CD4-positive, alpha-beta T cell treated with Interleukin-4 for 4 hours (primary cell): ENCODE measurements at regions not wholly inside any gene's neighbourhood (a gene's known extent, or its start where the extent isn't known, plus 50 kb on each side); places are given as distances from the start of the nearest gene placed in this dataset.

Experiments
- DNase-seq: peaks from one replicate; pipeline ENCODE4 v3.0.0-alpha.2; 2020

DNA sequence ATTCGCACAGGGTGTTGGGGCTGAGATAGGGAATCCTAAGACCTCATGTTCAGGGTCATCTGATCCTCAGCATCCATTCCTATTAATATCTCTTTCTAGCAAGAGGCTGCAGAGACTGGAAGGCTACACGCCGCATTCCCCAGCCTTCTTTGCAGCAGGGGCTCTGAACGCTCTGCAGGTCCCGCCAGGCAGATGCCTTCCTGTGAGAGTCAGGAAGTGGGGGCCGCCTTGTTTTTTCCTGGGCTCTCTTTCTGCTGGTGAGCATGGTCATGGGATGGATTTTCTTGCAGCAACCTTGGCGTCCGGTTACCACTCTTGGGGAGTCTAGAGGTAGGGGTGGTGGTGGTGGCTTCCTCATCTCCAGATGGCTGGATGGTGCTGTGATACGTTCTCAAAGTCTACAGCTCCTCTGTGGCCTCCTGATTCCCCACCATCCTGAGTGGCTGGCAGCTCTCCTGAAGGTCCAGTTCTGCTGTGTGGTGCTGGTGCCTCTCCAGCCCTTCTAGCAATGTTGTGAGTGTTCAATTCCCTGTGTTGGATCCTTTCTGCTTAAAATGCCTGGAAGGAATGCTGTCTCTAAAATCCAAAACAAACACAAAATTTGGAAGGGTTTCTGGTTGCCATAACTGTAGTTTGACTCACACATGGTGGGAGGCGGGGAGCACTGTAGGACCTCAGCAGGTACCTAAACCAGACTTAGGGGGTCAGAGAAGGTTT is 111.9 kb downstream of the CEBPB start:
- DNase-seq, result no peak

- DNase-seq, result no peak
These were observed 113.2 kb downstream of the CEBPB start for GRCh38 chr20:50303573-50304500.

- DNase-seq, result no peak
These were observed 113.8 kb downstream of the CEBPB start for GRCh38 chr20:50304501-50304856.

DNA sequence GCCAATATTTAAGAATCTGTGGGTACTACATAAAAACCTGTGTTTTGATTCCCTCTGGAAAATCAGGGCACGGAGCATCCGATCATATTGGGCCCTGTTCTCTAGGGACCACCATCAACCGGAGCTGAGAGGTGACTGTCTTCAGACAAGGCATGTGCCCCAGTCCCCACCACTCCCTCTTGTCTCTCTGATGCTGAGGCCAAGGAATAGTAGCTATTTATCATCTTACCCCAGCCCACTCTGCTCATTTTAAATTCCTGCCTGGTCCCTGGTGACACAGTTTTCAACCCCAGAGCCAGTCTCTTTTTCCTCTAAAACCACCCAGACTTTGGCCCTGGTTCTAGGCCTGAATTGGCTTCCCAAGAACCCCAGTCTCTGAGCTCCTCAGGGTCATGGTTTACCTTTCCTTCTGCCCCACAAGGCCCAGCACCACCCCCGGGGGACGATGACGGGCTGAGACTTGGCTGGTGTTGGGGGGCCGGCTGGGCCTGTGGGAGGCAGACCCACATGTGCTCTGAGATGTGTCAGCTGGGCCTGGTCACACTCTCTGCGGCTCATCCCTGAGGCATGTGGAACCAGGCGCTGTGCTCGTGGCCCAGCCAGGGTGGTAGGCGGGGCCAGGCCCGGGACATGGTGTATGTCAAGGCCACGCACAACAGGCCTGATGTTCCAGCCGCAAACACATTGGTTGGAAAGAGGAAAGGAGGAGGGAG is 114.4 kb downstream of the CEBPB start:
- no peak for DNase-seq

DNA sequence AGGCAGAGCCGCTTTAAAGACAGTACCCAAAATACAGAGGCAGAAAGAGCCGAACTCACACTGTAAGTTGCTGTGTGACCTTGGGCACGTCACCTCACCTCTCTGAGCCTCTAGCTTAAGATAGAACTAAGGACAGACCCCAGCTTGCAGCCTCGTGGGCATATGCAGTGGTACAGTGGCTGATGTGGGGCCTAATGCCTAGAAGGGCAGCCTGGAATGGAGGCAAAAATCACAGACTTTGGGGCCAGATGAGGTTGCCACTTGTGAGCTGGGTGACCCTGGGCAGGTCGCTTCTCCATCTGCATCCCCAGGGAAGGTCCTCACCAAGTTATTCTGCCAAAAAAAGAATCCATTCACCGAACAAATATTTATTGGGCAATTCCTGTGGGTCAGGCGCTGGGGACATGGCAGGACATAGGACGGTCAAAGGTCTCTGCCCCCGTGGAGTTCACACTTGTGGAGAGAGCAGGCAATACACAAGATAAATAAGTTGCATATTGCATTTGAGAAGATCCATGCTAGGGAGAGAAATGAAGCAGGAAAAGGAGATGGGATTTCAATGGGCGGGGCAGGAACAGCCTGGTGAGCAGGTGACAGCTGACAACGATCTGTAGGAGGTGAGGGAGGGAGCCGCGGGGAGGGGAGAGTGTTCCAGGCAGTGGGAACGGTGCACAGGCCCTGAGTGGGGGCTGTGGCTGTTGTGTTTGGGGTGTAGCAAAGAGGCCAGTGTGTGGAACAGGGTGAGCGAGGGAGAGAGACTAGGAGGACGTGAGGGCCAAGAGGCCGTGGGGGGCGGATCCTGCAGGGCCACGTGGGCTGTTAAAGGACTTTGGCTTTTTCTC is 115.2 kb downstream of the CEBPB start:
- DNase-seq, result no peak

- no peak for DNase-seq
These were observed 116.1 kb downstream of the CEBPB start for GRCh38 chr20:50306478-50307423.

DNA sequence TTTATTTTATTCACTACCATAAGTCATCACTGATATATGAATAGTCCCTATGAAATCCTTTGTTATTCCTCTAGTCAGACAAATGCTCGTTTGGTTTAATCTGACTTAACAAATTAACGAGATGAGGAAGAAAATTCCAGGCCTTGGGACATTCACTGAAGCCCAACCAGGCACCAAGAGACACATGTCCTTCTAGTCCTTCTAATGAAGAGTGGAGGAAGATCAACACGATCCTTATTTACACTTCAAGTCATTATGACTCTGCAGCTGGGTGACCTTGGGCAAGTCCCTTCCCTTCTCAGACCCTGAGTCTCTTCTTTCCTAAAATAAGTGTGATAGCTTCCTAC is 117.5 kb downstream of the CEBPB start:
- DNase-seq, result no peak

DNA sequence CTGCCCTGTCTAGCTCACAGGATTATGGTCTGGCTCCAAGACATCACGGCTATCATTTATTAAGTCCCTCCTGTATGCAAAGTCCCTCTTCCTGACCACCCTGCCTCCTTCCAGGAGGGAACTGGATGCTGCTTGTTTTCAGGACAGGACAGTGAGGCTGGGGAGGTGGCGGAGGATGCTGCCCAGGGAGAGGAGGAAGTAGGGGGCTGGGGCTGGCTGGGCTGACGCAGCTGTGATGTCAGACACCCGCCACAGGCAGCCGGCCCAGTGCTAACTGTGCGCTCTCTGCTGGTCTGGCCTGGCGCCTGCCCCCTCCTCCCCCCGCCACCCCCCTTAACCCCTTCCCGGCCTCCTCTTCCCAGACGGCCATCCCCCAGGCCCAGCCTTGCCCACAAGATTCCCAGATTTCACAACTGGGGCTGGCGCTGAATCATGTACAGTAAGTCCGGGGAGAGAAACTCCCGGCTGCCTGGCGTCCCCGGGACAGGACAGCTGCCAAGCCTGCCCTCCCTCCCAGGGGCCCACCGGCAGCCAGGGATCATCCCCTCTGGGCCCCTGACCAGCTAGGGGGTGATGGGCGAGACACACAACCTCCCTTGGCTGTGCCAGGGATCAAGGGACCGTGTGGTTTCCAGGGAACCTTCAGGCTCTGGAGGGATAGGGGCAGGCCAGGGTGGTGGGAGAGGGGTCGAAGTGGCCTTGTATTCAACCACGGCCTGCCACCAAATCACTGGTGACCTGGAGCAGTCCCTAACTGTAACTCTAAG is 118.1 kb downstream of the CEBPB start:
- no peak for DNase-seq

DNA sequence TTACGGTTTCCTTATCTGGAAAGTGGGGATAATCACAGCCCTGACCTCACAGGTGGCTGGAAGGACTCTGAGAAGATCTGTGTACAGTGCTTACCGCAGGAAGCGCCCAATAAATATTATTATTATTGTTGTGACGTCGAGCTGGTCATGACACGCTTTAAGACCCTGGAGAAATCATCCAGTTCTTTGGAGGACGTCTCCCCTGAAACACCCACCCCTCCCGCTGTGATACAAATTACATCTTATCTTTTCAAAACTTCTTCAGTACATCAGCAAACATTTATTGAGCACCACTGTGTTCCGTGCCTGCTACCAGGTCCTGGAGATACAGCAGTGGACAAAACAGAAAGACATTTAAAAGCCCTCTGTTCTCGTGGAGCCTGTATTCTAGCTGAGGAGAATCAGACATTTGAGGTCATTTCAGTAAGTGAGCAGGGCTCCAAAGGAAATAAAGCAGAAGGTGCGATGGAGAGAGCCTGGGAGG is 118.7 kb downstream of the CEBPB start:
- no peak for DNase-seq

DNA sequence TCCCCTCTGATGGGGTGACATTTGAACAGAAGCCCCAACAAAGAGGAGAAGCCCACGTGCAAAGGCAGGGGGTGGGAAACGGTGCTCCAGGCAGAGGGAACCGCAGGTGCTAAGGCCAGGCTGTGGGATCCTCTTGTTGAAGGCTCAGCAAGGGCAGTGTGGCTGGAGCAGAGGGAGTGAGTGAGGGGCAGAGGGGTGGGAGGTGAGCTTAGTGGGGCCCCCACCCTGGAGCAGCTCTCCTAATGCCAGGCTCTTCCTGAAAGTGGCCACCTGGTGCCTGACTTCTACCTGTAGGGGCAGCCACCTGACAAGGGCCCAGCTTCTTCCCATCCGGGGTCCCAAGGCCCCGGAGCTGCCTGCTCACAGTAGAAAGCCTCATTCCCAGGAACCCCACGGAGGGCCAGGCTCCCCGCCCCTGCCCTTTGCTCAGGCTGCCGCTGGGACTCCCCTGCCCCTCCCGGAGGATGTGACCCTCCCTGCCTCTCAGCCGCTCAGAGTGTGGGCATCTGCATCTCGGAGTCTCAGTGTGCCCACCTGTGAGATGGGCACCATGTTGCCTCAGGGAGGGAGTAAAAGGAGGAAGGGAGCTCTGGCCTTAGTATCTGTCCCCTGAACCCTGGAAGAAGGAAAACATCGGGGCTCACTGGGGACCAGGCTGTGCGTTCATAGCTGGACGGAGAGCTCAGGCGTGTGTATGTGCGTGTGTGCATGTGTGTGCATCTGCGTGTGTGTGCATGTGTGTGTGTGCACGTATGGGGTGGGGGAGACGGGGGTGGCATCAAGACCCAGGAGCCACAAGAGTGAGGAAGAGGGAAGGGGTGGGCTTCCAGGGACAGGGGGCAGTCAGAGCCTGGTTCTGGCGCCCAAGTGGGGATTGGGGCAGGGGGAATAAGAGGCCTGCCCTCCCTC is 119.4 kb downstream of the CEBPB start:
- no peak for DNase-seq

GRCh38 chr20:50310673-50311051 is 120.0 kb downstream of the CEBPB start:
- no peak for DNase-seq

DNA sequence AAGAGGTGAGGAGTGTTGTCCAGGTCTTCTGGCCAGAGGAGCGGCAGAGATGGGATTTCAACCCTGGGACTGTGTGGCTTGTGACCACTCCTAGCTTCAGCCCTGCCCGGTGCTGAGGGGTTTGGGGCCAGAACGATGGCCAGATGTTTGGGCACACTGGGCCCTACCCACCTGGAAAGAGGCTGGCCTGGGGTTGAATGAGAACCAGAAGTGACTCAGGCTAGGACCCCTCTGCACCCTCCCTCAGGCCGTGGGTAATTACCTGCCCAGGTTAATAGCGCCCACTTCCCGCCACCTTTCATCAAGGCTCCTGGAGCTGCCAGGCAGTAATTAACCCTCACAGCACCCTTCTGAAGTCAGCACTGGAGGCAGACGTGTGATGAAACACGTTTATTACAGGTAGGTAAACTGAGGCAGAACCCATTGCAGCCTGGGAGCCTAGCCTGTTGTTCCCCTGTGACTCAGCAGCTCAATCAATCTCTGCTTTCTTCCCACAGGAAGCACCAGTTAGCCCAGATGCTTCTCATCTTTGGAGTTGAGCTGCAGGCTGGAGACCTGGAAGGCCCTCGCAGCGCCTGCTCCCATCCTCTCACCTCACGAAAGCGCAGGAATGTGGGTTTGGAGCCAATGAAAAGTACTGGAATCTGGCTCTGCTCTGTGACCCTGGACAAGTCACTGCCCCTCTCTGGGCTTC is 120.8 kb downstream of the CEBPB start:
- DNase-seq, result no peak

DNA sequence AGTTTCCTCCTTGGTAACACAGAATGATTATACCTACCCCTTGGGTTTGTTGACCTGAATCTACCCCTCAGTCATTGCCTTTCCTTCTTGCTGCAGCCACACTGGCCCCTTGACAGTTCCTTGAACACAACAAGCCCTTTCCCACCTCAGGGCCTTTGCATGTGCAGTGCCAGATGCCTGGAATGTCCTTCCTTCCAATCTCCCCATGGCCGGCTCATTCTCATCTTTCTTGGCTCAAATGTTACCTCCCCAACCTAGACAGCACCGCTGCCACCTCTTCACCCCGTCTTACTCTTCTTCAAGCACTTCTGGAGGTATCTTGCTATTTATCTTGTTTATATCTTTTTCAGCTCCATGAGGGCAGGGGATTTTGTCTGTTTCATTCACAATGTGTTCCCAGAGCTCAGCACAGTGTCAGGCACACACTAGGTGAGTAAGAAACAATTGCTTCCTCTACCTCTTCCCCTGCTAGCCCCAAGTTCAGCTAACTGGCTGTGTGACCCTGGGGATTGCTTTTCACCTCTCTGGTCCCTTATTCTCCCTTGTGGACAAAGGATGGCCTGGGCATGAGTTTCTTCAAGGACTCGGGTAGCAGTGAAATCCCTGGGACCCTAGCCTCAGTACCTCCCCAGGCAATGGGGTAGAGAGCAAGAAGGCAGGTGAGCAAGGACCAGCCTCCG is 121.5 kb downstream of the CEBPB start:
- no peak for DNase-seq

DNA sequence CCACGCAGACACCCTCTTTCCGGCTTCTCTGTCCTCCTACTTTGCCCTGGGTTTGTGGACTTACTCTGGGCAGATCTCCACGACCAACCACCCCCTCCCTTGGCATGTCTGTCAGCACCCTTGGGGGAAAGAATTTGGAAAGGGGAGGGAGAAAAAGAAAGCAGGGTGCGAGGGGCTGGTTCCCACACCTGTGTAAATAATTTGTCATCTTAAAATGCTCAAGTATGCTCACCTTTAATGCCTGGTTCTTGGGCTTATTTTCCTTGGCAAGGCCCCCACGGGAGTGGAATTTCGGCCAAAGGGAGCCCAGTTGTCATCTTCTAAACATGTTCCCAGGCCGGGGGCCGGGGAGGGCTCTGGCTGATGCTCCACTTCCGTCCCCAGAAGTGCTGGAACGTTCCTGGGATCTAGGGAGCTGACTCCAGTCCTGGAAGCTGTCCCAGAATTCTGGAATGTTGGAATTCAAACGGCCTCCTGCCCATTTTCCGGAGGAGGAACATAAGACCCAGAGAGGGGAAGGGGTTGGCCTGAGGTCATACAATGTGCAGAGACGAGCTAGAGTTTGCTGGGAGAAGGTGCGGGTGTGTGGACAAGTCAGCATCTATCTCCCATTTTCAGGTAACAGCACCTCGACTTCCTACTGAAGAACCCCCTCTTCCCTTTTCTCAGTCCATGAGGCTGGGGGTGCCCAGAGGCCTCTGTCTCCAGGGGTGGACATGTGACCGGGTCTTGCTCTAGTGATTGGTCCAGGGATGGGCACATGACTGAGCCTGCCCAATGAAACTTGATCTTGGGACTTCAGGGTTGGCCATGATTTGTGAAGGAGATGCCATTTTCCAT is 122.3 kb downstream of the CEBPB start:
- no peak for DNase-seq

DNA sequence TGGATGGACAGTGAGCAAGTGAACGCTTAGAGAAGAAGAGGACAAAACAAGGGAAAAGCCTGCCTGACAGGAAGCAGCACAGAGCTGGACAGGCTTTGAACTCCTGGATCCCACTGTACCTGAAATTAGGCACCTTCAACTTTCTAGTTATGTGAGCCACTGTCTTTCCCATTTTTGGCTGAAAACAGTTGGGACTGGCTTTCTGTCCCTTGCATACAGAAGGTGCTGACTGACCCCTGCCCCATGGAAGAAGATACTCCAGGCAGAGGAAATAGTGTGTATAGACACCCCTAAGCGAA is 122.8 kb downstream of the CEBPB start:
- no peak for DNase-seq

GRCh38 chr20:50313827-50314677 is 123.4 kb downstream of the CEBPB start:
- no peak for DNase-seq
